DOHH2 (cell line): ENCODE measurements at regions not wholly inside any gene's neighbourhood (a gene's known extent, or its start where the extent isn't known, plus 50 kb on each side); places are given as distances from the start of the nearest gene placed in this dataset.
A peak's percentile ranks its signal among the peaks of the same experiment; 100 is the strongest.

ENCODE experiments used
- H3F3A ChIP-seq: fragments of 200-600 bp; sonication (generic), shearing (Covaris generic); 2 replicates; pipeline ENCODE4 v1.6.0; 2016; ENCODE audit warnings: antibody characterized with exemption, mild to moderate bottlenecking; ENCODE audit not compliant: control insufficient read depth, insufficient read depth
- H3K27ac ChIP-seq: fragments of 200-600 bp; sonication (generic); 2 replicates; pipeline ENCODE4 v1.5.1; 2014; ENCODE audit warnings: low read depth, mild to moderate bottlenecking, low read length, moderate library complexity
- H3K27me3 ChIP-seq: fragments of 200-600 bp; sonication (generic); 2 replicates; pipeline ENCODE4 v1.6.1; 2014; ENCODE audit warnings: mild to moderate bottlenecking, low read length, mixed read lengths; ENCODE audit not compliant: control insufficient read depth
- H3K36me3 ChIP-seq: fragments of 200-600 bp; sonication (generic); 2 replicates; pipeline ENCODE4 v1.6.1; 2014; ENCODE audit warnings: mild to moderate bottlenecking, low read length, moderate library complexity, mixed read lengths; ENCODE audit not compliant: control insufficient read depth
- H3K4me1 ChIP-seq: fragments of 200-600 bp; sonication (generic); 2 replicates; pipeline ENCODE4 v1.6.1; 2014; ENCODE audit warnings: mild to moderate bottlenecking, low read length, mixed read lengths; ENCODE audit not compliant: control insufficient read depth
- H3K4me2 ChIP-seq: fragments of 200-600 bp; sonication (generic); 2 replicates; pipeline ENCODE4 v1.6.0; 2014; ENCODE audit warnings: mild to moderate bottlenecking, low read length, moderate library complexity
- H3K4me3 ChIP-seq: fragments of 200-600 bp; sonication (generic); 2 replicates; pipeline ENCODE4 v1.5.1; 2014; ENCODE audit warnings: mild to moderate bottlenecking, low read length, mixed read lengths
- H3K79me2 ChIP-seq: fragments of 200-600 bp; sonication (generic); 2 replicates; pipeline ENCODE4 v1.6.1; 2014; ENCODE audit warnings: mild to moderate bottlenecking, low read length, mixed read lengths; ENCODE audit not compliant: control insufficient read depth
- H3K9me2 ChIP-seq: fragments of 200-600 bp; sonication (generic); replicated peaks from 2 replicates; pipeline ENCODE4 v1.6.1; 2014; ENCODE audit warnings: mild to moderate bottlenecking, low read length, mixed read lengths; ENCODE audit not compliant: control insufficient read depth
- H3K9me3 ChIP-seq: fragments of 200-600 bp; sonication (generic); 2 replicates; pipeline ENCODE4 v1.6.1; 2014; ENCODE audit warnings: antibody characterized with exemption, low read length, mixed read lengths; ENCODE audit not compliant: control insufficient read depth, insufficient read depth
- H4K20me1 ChIP-seq: fragments of 200-600 bp; sonication (generic); 2 replicates; pipeline ENCODE4 v1.6.0; 2014; ENCODE audit warnings: low read depth, mild to moderate bottlenecking, antibody characterized with exemption, low read length, moderate library complexity; ENCODE audit not compliant: control insufficient read depth, insufficient read depth
- CTCF ChIP-seq: fragments of 200-600 bp; sonication (generic); IDR thresholded peaks from one replicate; pipeline ENCODE4 v1.5.1; 2014; ENCODE audit warnings: antibody characterized with exemption, mild to moderate bottlenecking, low read depth, low read length; ENCODE audit not compliant: poor library complexity, severe bottlenecking
- EZH2phosphoT487 ChIP-seq: fragments of 200-600 bp; sonication (generic); IDR thresholded peaks from 2 replicates; pipeline ENCODE4 v1.6.1; 2017; ENCODE audit warnings: borderline replicate concordance, mild to moderate bottlenecking, antibody characterized with exemption, low read length, moderate library complexity, mixed read lengths

GRCh38 chr10:123378302-123378701, 224.1 kb downstream of the BUB3 start:
- H3K4me1 ChIP-seq: peaks cover 9% of the 10 kb centered on the region
- H3K9me3 ChIP-seq: no peaks in the 10 kb centered on the region
- no peaks in the 10 kb centered on the region for H3K79me2 ChIP-seq
- no peak overlapping the region for H3K4me3 ChIP-seq
- no peaks in the 10 kb centered on the region for H3K27me3 ChIP-seq
- no peak overlapping the region for H3K27ac ChIP-seq
- no peaks in the 10 kb centered on the region for H3K36me3 ChIP-seq
- H3K9me2 ChIP-seq: no peaks in the 10 kb centered on the region
- no peak overlapping the region for H3K4me2 ChIP-seq
- no peaks in the 10 kb centered on the region for H4K20me1 ChIP-seq
- no peak for TF ChIP-seq EZH2phosphoT487
- TF ChIP-seq CTCF: no peak
- H3F3A ChIP-seq: no peaks in the 10 kb centered on the region

- H3K4me3 ChIP-seq: no peak overlapping the region
- no peaks in the 10 kb centered on the region for H3K27me3 ChIP-seq
- H3K36me3 ChIP-seq: no peaks in the 10 kb centered on the region
- H3K79me2 ChIP-seq: no peaks in the 10 kb centered on the region
- H3K9me3 ChIP-seq: no peaks in the 10 kb centered on the region
- no peaks in the 10 kb centered on the region for H3F3A ChIP-seq
- TF ChIP-seq CTCF (no peak), EZH2phosphoT487 (no peak)
- H3K27ac ChIP-seq: no peak overlapping the region
- no peak overlapping the region for H3K4me2 ChIP-seq
- H3K4me1 ChIP-seq: peaks cover 9% of the 10 kb centered on the region
- no peaks in the 10 kb centered on the region for H3K9me2 ChIP-seq
- no peaks in the 10 kb centered on the region for H4K20me1 ChIP-seq
Observed at GRCh38 chr10:123379156-123379555, 225.0 kb downstream of the BUB3 start.

DNA sequence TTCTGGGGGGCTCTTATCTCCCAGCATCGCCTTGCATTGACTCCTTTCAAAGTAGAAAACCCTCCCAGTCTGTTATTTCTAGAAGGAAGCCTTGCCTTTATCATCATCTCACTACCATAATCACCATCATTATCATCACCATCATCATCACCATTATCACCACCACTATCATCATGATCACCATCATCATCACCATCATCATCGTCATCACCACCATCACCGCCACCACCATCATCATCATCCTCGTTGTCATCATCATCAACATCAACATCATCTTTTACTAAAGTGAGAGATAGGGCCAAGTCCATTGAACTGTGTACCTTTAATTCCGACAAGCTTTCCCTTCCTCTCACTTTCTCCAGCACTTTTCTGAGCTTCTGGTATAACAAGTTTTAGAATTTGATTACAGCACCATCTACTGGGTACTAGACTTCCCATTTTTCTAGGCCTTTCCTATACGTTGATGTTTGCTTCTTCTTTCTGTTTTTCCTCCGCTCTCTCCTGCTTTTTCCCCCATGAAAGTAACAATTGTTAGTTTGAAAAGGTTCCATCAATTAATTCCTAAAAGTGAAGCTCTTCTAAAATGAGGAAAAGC, 226.4 kb downstream of the BUB3 start:
- H3K27ac ChIP-seq: no peak overlapping the region
- H4K20me1 ChIP-seq: no peaks in the 10 kb centered on the region
- no peak overlapping the region for H3K4me2 ChIP-seq
- no peak for TF ChIP-seq EZH2phosphoT487
- peak; percentile 44 for TF ChIP-seq CTCF
- H3K36me3 ChIP-seq: no peaks in the 10 kb centered on the region
- H3K4me3 ChIP-seq: no peak overlapping the region
- no peaks in the 10 kb centered on the region for H3K27me3 ChIP-seq
- H3K9me3 ChIP-seq: no peaks in the 10 kb centered on the region
- H3F3A ChIP-seq: no peaks in the 10 kb centered on the region
- H3K4me1 ChIP-seq: peaks cover 10% of the 10 kb centered on the region
- no peaks in the 10 kb centered on the region for H3K79me2 ChIP-seq
- no peaks in the 10 kb centered on the region for H3K9me2 ChIP-seq

GRCh38 chr10:123381224-123381623, 227.0 kb downstream of the BUB3 start:
- Histone ChIP-seq H3K27me3 (no peaks in the 10 kb centered on the region), H3K4me1 (peaks cover 15% of the 10 kb centered on the region), H3K9me3 (no peaks in the 10 kb centered on the region), H3K27ac (no peak overlapping the region), H3F3A (no peaks in the 10 kb centered on the region), H3K36me3 (no peaks in the 10 kb centered on the region), H3K9me2 (no peaks in the 10 kb centered on the region), H3K79me2 (no peaks in the 10 kb centered on the region), H4K20me1 (no peaks in the 10 kb centered on the region), H3K4me2 (no peak overlapping the region), H3K4me3 (no peak overlapping the region)
- TF ChIP-seq EZH2phosphoT487 (no peak), CTCF (no peak)
